ENCODE measurements at regions not wholly inside any gene's neighbourhood (a gene's known extent, or its start where the extent isn't known, plus 50 kb on each side); places are given as distances from the start of the nearest gene placed in this dataset.

DNA sequence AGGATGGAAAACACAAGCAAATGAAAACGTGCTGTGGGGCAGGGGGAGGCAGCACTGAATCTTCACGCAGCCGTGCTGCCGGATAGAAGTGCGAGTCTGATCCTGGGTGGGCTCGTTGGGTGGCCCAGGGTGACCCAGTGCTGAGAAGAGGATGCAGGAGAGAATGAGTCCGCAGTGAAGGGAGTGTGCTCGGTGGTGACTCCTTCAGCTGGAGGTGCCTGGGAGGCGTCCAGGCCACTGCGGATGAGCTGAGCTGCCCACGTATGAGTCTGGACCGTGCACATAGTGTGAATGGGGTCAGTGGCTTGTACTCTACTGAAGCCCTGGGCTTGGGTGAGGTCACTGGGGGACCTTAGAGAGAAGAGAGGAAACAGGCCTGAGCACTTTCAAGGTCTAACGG lies 190.0 kb upstream of the MGMT start:
- no peak for DNase-seq

DNA sequence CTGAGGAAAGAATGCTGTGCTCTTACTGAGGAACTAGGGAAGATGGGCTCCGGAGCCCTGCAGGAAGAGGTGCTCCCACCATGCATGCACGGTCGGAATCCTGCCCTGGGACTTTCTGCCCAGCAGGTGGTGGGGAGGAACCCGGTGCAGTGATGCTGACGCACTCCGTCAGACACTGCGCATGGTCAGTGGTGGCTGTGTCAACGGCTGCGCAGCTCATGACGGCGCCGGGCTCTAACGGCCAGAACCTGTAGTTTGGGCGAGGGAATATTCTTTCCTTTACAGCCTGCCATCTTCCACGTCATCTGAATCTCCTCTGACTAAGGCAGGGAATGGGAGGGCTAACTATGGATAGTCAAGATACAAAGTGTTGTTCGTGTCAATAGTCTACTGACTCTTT lies 189.2 kb upstream of the MGMT start:
- DNase-seq: no peak

DNA sequence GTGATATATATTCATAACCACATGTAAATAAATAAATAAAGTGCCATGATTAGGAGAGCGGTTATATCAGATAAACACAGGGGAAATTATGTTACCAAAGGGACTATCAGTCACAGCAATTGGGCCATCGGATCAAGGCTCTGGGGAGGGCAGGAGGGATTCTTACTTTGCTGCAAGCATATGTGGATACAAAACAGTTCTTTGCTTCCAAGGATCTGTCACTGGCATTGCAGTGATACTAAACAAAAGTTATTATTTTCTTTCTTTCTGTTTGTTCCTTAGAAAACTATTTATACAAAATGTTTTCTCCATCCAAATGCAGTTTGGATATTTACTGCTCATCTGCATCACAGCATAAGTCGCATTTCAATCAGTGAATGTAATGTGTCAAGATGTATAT lies 188.4 kb upstream of the MGMT start:
- no peak for DNase-seq

DNA sequence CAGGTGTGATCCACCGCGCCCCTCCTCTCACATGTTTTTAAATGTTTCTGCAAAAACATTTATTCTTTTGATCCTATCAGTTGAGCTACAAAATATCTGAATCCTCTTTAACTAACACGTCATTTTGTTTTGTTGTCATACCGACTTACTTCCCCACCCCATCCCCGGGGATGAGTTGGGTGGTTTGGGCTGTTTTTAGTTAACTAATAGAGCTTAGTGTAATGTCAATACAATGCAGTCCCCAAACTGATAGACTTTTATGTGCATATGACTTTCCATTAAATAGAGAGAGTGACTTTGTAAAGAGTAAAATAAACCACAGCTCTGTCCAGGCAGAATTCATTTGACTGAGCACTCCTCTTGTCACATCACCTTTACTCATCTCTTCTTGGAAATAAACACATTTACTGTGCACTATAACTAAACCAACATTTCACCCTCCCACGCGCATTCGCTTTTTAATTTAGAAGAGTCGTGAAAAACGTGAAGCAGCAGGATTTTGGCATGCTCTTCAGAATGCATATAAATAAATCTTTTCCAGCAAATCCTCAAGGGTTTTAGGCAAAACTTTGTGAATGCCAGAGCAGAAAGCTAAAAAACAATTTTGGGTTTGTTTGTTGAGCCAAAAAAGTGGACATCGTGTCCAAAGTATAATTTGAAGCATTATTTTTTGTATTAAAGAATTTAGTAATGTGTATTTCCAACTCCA lies 187.4 kb upstream of the MGMT start:
- no peak for DNase-seq

DNA sequence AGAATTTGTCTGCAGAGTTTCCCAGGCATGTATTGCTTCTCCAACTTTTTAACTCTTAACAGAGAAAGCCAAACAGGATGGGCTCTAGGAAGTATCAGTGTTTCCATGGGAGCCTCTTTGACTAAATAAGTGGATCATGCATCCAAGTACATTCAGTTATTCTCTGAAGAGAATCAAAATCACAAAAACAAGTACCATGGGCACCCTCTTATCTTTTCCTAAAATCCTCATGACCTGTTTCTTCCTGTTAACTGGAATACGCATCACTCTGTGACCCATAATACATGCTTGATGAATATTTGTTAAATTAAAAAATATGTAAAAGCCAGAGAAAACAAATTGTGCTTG lies 186.9 kb upstream of the MGMT start:
- no peak for DNase-seq

DNA sequence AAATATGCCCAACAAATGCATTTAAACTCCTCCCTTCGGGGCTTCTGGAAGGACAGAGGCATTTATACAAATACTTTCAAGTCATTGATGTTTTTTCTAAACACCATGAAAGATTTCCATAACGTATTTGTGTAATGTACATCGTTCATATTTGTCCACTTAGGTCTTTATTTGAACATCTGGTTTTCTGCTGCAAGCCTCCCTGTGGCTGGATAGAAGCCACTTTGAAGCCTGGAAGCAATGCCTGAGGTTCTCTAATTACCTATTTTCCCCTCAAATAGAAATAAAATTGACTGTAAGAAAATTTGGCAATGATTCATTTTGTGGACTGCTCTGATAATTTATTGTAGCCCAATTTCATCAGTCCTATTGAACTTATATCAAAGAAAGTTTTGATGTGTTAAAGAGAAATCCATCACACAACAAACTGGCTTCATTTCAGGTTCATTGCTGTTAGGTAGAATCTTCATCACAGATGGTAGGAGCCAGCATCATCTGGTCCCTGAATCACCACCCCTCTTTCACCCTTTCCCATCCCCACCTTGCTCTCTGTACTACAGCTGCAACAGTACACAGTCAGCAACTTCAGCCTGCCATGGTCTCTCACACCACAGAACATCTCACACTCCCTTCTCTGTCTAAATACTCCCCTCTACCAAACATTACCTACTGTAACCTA lies 186.0 kb upstream of the MGMT start:
- DNase-seq: no peak

DNA sequence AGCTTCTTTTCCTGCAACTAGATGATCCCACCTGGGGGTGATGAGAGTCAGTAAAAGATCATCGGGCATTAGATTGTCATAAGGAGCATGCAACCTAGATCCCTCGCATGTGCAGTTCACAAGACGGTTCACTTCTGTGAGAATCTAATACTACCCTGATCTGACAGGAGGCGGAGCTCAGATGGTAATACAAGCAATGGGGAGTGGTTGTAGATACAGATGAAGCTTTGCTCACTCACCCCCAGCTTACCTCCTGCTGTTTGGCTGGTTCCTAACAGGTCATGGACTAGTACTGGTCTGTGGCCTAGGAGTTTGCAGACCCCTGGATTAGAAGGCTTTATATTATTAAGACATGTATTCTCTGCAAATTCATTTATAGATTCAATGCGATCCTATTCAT lies 181.6 kb upstream of the MGMT start:
- no peak for DNase-seq

DNA sequence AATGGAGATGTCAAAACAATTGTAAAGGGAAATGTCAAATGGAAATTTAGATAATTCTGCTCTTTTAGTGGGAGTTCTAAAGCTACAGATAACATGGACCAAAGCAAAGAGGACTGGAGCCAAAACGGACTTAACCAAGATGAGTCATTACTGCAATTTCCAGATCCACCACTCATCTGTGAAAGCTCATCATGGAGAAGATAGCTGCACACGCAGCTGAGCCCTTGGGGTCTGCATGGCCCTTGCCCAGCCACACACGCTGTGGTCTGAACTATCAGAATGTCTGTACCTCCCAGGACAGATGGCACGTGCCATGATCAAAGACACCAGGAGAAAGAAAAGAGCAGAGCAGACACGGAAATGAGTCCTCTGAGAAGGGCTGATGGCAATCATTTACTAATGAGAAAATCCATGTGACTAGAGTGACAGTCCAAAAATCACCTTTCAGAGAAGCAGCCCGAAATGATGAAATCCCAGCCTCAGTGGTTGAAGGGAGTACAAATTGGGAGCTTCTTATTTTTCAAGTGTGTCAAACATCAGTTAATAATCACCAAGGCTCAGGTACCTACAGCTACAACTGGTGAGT lies 177.9 kb upstream of the MGMT start:
- no peak for DNase-seq

DNA sequence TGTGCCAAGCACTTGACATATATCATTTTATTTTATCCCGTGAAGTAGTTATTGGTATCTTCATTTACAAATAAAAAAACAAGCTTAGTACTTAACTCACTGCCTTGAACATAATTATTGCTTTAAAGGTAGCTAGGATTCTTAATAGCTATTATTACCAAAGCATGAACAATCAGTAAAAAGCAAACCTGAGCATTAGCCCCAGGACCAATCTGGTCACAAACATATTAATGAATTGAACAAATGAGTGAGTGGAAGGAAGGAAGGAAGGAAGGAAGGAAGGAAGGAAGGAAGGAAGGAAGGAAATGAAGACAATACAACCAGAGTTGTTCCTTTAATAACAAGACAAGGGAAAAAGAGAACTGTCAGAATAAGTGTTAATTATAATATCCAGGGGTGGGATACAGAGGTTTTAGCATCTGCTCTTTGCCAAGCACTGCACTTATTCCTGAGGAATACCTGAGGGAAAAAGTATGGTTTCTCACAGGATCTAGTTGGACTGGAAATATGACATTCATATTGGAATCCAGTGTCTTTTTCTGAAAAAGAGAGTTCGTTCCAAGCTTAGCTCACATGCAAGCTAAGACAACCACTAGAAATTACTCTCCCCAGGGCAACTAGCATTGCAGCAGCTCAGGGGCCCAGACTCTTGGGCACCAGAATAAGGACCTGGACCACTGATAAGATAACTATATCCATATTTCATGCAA lies 172.9 kb upstream of the MGMT start:
- DNase-seq: no peak

DNA sequence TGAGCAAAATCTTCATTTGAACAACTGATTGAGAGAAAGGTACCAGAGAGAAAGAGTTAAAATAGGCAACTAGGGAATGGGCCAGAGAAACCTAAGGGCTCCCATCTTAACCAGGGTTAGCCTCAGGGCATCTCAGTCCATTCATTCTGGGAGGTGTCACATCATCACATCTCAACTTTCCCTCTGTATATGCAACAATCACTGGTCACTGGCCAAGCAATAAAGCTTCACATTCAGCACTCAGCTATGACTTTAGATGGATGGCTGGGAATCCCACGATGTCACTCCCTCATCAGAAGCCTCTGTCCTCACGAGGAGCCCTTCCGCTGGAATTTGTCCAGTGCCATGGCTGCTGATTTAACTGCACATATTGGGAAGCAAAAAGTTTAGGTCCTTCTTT lies 172.1 kb upstream of the MGMT start:
- no peak for DNase-seq

DNA sequence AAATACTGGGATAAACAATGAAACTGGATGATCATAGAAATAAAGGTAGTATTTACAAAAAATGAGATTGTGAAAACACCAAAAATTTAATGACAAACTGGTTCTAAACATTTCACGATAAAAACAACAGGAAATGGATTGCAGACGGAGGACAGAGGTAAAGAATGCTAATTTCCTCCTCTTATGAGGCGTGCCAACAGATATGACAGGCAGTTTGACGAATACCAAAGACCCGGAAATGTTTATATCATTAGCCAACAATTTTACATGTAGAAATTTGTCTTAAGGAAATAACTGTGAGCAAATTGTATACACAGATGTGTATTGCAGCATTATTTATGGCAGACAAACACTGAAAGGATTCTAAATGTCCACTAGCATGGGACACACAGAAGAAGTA lies 162.0 kb upstream of the MGMT start:
- DNase-seq: no peak

DNA sequence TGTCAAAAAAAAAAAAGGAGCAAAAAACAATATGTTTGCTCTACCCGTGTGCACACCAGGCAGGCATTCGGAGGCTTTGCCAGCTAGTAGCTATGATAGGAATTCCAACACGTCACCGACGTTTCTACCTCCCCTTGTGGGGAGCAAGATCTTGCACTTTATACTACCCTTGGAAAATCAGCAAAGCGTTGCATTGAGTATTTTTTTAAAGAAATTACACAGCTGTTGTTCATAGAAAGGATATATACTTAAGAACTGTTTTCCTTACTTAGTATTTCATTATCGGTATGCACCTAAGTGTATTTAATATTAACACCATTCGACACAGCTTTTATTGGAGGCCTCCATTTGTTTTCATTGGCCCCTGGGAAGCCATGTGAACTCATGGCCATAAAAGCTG lies 159.9 kb upstream of the MGMT start:
- no peak for DNase-seq

DNA sequence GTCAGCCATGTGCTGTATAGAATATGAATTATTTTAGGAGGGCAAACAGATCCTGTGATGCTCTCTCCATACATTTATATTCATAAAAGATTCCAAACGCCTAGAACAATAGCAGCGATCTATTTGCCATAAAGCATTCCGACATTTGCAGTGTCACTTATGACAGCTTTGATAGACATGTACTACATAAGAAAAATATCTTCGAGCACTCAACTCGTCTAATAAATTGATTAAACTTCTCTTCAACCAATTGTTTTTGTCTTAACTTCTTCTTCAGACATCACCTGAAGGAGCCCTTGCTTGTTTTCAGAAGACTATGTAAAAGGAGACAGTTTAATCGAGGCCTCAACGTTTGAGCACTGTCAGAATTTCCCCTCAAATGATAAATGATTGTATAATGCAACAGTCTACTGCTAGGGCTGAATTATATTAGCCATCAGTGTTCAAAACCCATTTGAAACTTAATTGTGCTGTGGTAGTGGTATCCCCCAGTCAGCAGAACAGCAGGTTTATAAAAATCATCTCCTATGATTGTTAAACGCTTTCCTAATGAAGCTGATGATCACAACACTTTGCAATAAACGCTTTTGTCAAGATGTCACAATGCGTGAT lies 158.0 kb upstream of the MGMT start:
- no peak for DNase-seq

DNA sequence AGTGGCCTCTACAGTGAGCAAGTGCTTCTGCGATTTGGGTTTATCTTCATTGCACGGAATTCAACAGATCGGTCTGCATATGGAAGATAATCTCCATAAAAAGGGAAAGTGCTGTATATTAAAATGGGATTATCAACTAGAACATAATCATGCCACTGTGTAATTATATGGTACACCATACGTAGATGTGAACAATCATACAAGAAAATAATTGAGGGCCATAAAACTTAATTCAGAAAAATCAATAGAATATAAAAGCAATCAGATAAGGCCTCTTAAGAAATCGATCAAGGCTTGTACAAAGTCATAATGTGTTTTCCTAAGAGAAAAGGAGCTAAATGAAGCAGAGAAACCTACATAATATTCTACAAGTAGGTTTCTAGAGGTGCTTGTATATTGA lies 157.5 kb upstream of the MGMT start:
- DNase-seq: no peak

DNA sequence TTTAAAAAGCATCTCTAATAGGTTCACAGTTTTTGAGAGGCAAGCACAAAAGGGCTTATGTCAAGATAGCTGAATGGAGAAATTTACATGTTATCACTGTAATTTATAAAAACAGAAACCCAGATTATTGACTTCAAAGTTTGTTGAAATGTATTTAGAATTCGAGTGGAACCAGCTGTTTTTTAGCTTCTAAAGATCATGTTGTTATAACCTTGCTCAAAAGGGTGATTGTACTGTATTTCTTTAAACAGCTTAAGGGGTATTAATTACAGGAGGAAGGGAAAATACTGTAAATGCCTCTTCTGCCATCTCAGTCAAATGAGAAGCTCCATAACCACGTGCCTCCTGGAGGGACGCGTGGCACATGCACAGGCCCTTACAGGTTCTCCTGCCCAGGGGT lies 156.2 kb upstream of the MGMT start:
- no peak for DNase-seq

DNA sequence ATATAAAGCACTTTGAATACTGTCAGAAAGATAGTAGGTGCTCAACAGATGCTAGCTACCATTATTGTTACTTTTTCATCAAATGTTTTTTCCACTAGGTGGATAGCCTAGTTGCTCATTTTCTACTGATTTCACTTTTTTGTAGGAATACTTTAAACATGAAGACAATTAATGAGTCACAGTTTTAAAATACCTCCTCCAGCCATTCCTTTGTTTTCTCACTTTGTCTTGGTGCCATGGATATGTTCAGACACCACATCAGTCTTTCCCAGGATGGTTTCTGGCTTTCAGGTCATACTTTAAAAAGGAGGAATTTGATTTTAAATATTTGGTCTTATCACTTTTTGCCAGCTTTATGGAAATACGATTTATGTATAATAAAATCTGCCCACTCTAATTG lies 147.1 kb upstream of the MGMT start:
- no peak for DNase-seq

DNA sequence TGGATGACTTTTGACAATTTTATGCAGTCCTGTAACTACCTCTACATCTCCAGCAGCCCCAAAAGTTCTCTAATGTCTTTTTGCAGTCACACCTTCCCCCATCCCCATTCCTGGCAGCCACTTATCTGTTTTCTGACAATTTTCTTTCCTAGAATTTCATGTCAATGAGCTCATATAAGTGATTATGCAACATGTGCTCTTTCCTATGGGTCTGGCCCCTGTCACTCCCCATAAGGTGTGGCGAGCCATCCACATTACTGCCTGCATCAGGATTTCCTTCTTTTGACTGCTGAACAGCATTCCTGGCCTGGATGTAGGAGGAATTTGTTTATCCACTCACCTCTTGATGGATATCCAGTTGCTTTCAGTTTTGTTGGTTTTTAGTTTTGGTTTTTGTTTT lies 146.7 kb upstream of the MGMT start:
- no peak for DNase-seq

DNA sequence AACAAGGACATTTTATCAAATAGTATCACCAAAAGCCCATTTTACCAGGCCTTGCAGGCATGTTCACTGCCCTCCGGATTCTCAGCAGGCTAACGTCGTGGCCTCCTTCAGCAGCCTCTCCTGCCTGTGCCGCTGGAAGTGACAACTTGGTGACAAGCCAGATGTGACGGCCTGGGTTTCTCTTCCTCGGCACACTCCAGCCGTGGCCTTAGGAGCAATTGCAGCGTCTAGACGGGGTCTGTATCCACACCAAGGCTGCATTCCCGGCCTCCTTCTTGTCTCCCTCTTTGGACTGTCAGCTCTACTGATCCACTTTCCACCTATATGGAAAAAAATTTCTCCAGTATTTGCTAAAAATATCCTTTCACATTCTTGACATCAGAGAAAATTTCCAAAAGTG lies 145.3 kb upstream of the MGMT start:
- no peak for DNase-seq

DNA sequence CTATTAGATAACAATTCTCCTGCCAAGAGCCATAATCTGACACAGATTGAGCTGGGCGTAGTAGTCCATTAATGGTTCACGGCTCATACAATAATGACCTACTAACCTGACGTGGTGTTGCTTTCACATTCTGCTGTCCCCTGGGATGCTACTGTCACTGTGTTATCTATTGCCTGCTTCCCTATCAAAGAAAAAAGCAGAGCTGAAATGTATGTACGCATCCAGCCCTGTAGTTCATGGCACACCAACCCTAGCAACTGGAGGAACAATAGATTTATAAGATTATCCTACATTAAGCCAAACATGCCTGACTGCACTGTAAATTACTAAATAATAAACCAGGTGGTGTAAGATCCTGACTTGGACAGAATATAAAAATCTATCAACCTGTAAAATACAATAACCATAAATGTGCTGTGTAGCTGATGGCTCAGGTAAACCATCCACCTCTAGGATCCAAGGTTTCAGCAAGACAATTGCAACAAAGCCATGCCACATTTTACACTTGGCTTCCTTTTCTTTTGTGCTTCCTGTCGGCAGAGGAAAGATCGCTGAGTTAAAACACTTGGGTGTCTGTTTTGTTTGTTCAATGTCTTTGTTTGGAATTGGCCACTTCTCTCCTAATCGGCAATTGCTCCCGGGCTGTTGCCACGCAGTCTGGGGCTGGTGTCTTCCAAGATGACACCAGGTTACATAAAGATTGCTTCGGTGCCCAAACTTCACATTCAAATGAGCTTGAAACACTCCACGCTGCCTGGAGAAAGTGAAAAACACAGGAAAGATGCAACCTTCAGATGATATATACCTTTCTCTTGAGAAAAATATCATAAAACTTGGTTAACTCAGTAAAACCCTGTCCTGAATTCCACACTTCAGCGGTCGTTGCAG lies 143.9 kb upstream of the MGMT start:
- DNase-seq: no peak

DNA sequence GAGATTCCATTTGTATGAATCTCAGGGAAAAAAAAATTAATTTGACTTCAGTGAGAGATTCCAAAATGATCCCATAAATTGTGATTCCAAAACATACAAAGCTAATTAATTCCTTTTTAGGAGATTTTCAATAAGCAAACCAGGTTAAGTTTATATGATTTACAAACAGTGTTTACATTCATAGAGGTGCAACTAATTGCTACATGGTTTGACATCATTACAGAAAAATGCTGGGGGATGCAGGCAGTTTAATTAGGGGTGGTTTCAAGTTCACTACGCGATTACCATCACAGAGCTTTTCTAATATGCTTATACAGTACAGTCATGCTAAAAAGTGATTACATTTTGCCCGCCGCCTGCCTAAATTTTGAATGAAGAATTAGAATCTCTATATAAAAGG lies 143.2 kb upstream of the MGMT start:
- DNase-seq: no peak

DNA sequence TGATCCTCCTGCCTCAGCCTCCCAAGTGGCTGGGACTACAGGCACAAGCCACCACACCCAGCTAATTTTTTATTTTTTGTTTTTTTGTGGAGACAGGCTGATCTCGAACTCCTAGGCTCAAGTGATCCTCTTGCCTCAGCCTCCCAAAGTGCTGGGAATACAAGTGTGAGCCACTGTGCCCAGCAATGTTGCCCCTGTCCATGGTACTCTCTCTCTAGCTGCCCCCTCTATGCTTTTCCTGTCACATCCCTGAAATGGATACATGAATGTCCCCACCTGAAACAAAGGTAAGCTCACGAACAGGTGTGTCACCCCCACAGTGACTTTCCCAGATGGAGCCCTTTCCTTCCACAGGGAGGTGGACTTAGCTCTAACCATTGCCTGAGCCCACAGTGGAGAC lies 141.1 kb upstream of the MGMT start:
- DNase-seq: no peak

DNA sequence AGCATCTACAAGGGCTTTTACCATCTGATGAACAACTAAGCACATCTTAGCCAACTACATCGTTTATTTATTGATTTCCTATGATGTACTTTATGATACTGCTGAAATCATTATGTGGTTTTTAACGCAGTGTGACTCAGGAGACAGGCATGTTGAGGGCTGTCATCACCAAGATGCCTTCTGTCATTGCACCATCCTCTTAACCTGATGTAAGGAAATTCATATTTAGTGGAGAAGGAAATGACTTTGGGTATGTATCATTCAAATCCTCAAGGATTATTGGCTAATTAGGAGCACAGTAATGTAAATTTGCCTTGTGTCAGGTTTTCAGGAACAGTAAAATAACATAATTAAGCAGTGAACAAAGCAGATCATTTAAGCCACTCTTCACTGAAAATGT lies 138.5 kb upstream of the MGMT start:
- no peak for DNase-seq
